ENCODE measurements at regions not wholly inside any gene's neighbourhood (a gene's known extent, or its start where the extent isn't known, plus 50 kb on each side); places are given as distances from the start of the nearest gene placed in this dataset.
A peak's percentile ranks its signal among the peaks of the same experiment; 100 is the strongest.

DNA sequence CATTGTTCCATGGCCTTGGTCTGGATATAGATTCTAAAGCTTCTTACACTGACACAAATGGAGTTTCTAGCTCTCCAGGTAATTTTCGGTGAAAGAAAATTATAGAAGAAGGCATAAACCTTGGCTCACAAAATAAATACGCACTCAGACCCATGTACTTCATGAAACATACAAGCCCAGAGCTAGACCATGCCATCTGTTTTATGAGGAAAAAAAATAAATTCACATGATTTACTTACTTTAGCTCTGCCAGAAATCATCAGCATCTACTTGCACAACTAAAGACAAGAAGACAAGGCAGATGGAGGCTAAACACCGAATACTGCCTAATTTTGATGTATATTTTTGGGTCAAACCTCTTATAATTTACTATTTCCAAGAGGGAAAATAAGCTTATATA is 197.4 kb upstream of the KLF14 start:
- no peak for DNase-seq
- Histone ChIP-seq H3K18ac (ENCODE audit: low read length) (no peak overlapping the region), H4K12ac (ENCODE audit: low read depth, low read length) (no peak overlapping the region), H3K4ac (ENCODE audit: low read depth, low read length) (no peak overlapping the region), H3K27me3 (ENCODE audit: insufficient read depth, low read length) (no peaks in the 10 kb centered on the region), H2BK120ac (ENCODE audit: insufficient read depth, low read length, poor library complexity) (no peak overlapping the region), H4K91ac (ENCODE audit: low read depth, low read length) (no peak overlapping the region), H2AFZ (ENCODE audit: insufficient read depth, low read length, poor library complexity) (no peak overlapping the region), H2BK5ac (ENCODE audit: low read depth, low read length, poor library complexity) (no peak overlapping the region), H2AK5ac (ENCODE audit: low read length) (no peak overlapping the region), H3K27ac (ENCODE audit: low read depth, low read length) (no peak overlapping the region), H3K79me2 (ENCODE audit: control insufficient read depth, insufficient read depth, low read length, poor library complexity) (no peaks in the 10 kb centered on the region), H4K8ac (ENCODE audit: low read depth, low read length) (no peak overlapping the region), H3K9me3 (ENCODE audit: insufficient read depth, low read depth, low read length) (no peaks in the 10 kb centered on the region), H3K4me3 (ENCODE audit: low read depth, low read length) (no peak overlapping the region), H3K9ac (ENCODE audit: low read length) (no peak overlapping the region), H3K4me2 (ENCODE audit: low read length) (no peak overlapping the region), H3K23ac (ENCODE audit: low read length) (no peak overlapping the region), H3K4me1 (ENCODE audit: control insufficient read depth in 1 of 2, insufficient read depth in 2 of 2, low read length in 2 of 2) (no peaks in the 10 kb centered on the region), H3K79me1 (ENCODE audit: low read length) (no peaks in the 10 kb centered on the region), H3K36me3 (ENCODE audit: control insufficient read depth in 1 of 2, insufficient read depth in 2 of 2, low read length in 2 of 2) (no peaks in the 10 kb centered on the region), H3K14ac (ENCODE audit: low read length) (no peak overlapping the region), H2BK12ac (ENCODE audit: low read length) (no peak overlapping the region)
- WGBS (ENCODE audit: extremely low coverage, insufficient coverage, insufficient read length), result no CpG with 5 or more reads among the region's 3 CpGs

DNA sequence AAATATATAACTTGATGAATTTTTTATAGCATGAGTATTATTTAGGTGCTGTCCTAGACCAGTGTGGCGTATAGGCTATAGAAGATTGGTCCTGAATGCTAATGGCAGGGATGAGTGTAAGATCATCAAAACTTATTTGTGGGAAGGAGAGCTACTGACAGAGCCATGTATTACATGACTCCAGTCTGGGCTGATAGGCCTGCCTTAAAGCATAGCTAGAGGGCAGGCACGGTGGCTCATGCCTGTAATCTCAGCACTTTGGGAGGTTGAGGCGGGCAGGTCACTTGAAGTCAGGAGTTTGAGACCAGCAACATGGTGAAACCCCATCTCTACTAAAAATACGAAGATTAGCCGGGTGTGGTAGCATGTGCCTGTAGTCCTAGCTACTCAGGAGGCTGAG is 198.1 kb upstream of the KLF14 start:
- no peaks in the 10 kb centered on the region for H3K4me1 ChIP-seq (ENCODE audit: control insufficient read depth in 1 of 2, insufficient read depth in 2 of 2, low read length in 2 of 2)
- H3K14ac ChIP-seq (ENCODE audit: low read length), result no peak overlapping the region
- H4K91ac ChIP-seq (ENCODE audit: low read depth, low read length), result no peak overlapping the region
- no peak overlapping the region for H3K4me3 ChIP-seq (ENCODE audit: low read depth, low read length)
- no peaks in the 10 kb centered on the region for H3K9me3 ChIP-seq (ENCODE audit: insufficient read depth, low read depth, low read length)
- H2BK120ac ChIP-seq (ENCODE audit: insufficient read depth, low read length, poor library complexity), result no peak overlapping the region
- H3K36me3 ChIP-seq (ENCODE audit: control insufficient read depth in 1 of 2, insufficient read depth in 2 of 2, low read length in 2 of 2), result no peaks in the 10 kb centered on the region
- H2BK12ac ChIP-seq (ENCODE audit: low read length), result no peak overlapping the region
- H3K18ac ChIP-seq (ENCODE audit: low read length), result no peak overlapping the region
- no peak overlapping the region for H3K9ac ChIP-seq (ENCODE audit: low read length)
- H2BK5ac ChIP-seq (ENCODE audit: low read depth, low read length, poor library complexity), result no peak overlapping the region
- H3K79me1 ChIP-seq (ENCODE audit: low read length), result no peaks in the 10 kb centered on the region
- DNase-seq, result peak in 1 of 2 donors; percentile 58
- no peak overlapping the region for H2AFZ ChIP-seq (ENCODE audit: insufficient read depth, low read length, poor library complexity)
- no peaks in the 10 kb centered on the region for H3K79me2 ChIP-seq (ENCODE audit: control insufficient read depth, insufficient read depth, low read length, poor library complexity)
- no peak overlapping the region for H3K4me2 ChIP-seq (ENCODE audit: low read length)
- H3K23ac ChIP-seq (ENCODE audit: low read length), result no peak overlapping the region
- no peak overlapping the region for H2AK5ac ChIP-seq (ENCODE audit: low read length)
- whole genome bisulfite sequencing (ENCODE audit: extremely low coverage, insufficient coverage, insufficient read length), result no CpG with 5 or more reads among the region's 5 CpGs
- H4K12ac ChIP-seq (ENCODE audit: low read depth, low read length), result no peak overlapping the region
- H3K27me3 ChIP-seq (ENCODE audit: insufficient read depth, low read length), result no peaks in the 10 kb centered on the region
- H4K8ac ChIP-seq (ENCODE audit: low read depth, low read length), result no peak overlapping the region
- no peak overlapping the region for H3K27ac ChIP-seq (ENCODE audit: low read depth, low read length)
- no peak overlapping the region for H3K4ac ChIP-seq (ENCODE audit: low read depth, low read length)

GRCh38 chr7:130932667-130933432 is 198.8 kb upstream of the KLF14 start:
- Histone ChIP-seq H3K9ac (ENCODE audit: low read length) (no peak overlapping the region), H3K36me3 (ENCODE audit: control insufficient read depth in 1 of 2, insufficient read depth in 2 of 2, low read length in 2 of 2) (no peaks in the 10 kb centered on the region), H3K18ac (ENCODE audit: low read length) (no peak overlapping the region), H3K4me2 (ENCODE audit: low read length) (no peak overlapping the region), H3K4ac (ENCODE audit: low read depth, low read length) (no peak overlapping the region), H3K23ac (ENCODE audit: low read length) (no peak overlapping the region), H3K4me3 (ENCODE audit: low read depth, low read length) (no peak overlapping the region), H4K12ac (ENCODE audit: low read depth, low read length) (no peak overlapping the region), H2BK12ac (ENCODE audit: low read length) (no peak overlapping the region), H3K27me3 (ENCODE audit: insufficient read depth, low read length) (no peaks in the 10 kb centered on the region), H3K27ac (ENCODE audit: low read depth, low read length) (no peak overlapping the region), H4K8ac (ENCODE audit: low read depth, low read length) (no peak overlapping the region), H3K79me1 (ENCODE audit: low read length) (no peaks in the 10 kb centered on the region), H2BK5ac (ENCODE audit: low read depth, low read length, poor library complexity) (no peak overlapping the region), H2AK5ac (ENCODE audit: low read length) (no peak overlapping the region), H2AFZ (ENCODE audit: insufficient read depth, low read length, poor library complexity) (no peak overlapping the region), H3K79me2 (ENCODE audit: control insufficient read depth, insufficient read depth, low read length, poor library complexity) (no peaks in the 10 kb centered on the region), H3K4me1 (ENCODE audit: control insufficient read depth in 1 of 2, insufficient read depth in 2 of 2, low read length in 2 of 2) (no peaks in the 10 kb centered on the region), H3K9me3 (ENCODE audit: insufficient read depth, low read depth, low read length) (no peaks in the 10 kb centered on the region), H4K91ac (ENCODE audit: low read depth, low read length) (no peak overlapping the region), H2BK120ac (ENCODE audit: insufficient read depth, low read length, poor library complexity) (no peak overlapping the region), H3K14ac (ENCODE audit: low read length) (no peak overlapping the region)
- no CpG with 5 or more reads among the region's 11 CpGs for WGBS (ENCODE audit: extremely low coverage, insufficient coverage, insufficient read length)
- DNase-seq, result no peak

GRCh38 chr7:130933919-130934318 is 199.9 kb upstream of the KLF14 start:
- Histone ChIP-seq H3K14ac (ENCODE audit: low read length) (no peak overlapping the region), H3K36me3 (ENCODE audit: control insufficient read depth in 1 of 2, insufficient read depth in 2 of 2, low read length in 2 of 2) (no peaks in the 10 kb centered on the region)
- WGBS (ENCODE audit: extremely low coverage, insufficient coverage, insufficient read length), result no CpG with 5 or more reads among the region's 4 CpGs

More at GRCh38 chr7:130933919-130934318, 199.9 kb upstream of the KLF14 start:
- Histone ChIP-seq H3K4me3 (ENCODE audit: low read depth, low read length) (no peak overlapping the region), H2AK5ac (ENCODE audit: low read length) (no peak overlapping the region), H2BK12ac (ENCODE audit: low read length) (no peak overlapping the region), H4K8ac (ENCODE audit: low read depth, low read length) (no peak overlapping the region), H3K9me3 (ENCODE audit: insufficient read depth, low read depth, low read length) (no peaks in the 10 kb centered on the region), H3K9ac (ENCODE audit: low read length) (no peak overlapping the region), H3K4ac (ENCODE audit: low read depth, low read length) (no peak overlapping the region), H3K4me1 (ENCODE audit: control insufficient read depth in 1 of 2, insufficient read depth in 2 of 2, low read length in 2 of 2) (no peaks in the 10 kb centered on the region), H2BK120ac (ENCODE audit: insufficient read depth, low read length, poor library complexity) (no peak overlapping the region), H2AFZ (ENCODE audit: insufficient read depth, low read length, poor library complexity) (no peak overlapping the region), H3K27me3 (ENCODE audit: insufficient read depth, low read length) (no peaks in the 10 kb centered on the region), H4K12ac (ENCODE audit: low read depth, low read length) (no peak overlapping the region), H3K79me2 (ENCODE audit: control insufficient read depth, insufficient read depth, low read length, poor library complexity) (no peaks in the 10 kb centered on the region), H3K79me1 (ENCODE audit: low read length) (no peaks in the 10 kb centered on the region), H3K27ac (ENCODE audit: low read depth, low read length) (no peak overlapping the region), H3K23ac (ENCODE audit: low read length) (no peak overlapping the region), H4K91ac (ENCODE audit: low read depth, low read length) (no peak overlapping the region), H3K18ac (ENCODE audit: low read length) (no peak overlapping the region), H2BK5ac (ENCODE audit: low read depth, low read length, poor library complexity) (no peak overlapping the region), H3K4me2 (ENCODE audit: low read length) (no peak overlapping the region)
- DNase-seq, result no peak

All from trophoblast cell (in vitro differentiated cells and primary cell).